ENCODE measurements at regions not wholly inside any gene's neighbourhood (a gene's known extent, or its start where the extent isn't known, plus 50 kb on each side); places are given as distances from the start of the nearest gene placed in this dataset.

DNA sequence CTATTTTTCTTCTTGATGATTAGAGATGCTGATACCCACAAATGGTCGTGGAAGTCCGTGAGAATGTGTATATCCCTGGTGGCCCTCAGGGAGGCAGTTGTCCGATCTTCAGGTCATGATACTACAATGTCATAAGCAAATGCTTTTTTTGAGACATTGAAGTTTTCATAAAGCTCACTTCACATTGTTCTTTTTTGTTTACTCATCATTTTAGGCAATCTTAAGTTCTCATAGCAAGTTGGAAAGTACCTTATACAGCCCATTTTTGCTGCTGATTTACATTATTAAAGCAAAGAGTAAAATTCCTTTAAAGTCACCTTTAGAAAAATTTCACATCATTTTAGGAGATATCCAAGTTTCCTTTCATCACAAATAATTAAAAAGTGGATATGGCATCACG is 90.0 kb upstream of the CCDC196 start:
- no peak overlapping the region for H3K27ac ChIP-seq (ENCODE audit: low read length)
- H3K9me3 ChIP-seq (ENCODE audit: control insufficient read depth in 2 of 2, low read length in 2 of 2): no peaks in the 10 kb centered on the region

DNA sequence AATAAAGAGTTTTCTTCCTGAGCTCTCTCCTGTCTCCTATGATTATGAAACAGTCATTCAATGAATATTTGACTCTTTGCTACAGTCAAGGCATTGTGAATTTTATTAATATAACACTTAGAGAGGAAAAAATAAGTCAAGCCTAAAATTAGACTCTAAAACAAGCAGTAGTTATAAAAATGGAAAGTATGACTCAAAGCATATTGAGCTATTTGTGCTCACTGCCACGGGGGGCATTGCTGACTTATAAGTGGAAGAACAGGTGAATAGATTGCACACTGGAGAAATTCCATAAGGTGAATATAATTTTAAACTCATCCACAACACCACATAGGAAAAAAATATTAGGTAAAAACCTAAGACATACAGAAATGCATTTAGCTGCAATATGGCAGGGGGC is 87.7 kb upstream of the CCDC196 start:
- no peak overlapping the region for H3K9ac ChIP-seq (ENCODE audit: low read length in 2 of 2)
- no peak overlapping the region for H3K4me3 ChIP-seq (ENCODE audit: low read length in 2 of 2)
- no peaks in the 10 kb centered on the region for H3K4me1 ChIP-seq (ENCODE audit: control insufficient read depth, insufficient read depth, low read length)
- no peaks in the 10 kb centered on the region for H3K27me3 ChIP-seq (ENCODE audit: control insufficient read depth in 1 of 2, insufficient read depth in 2 of 2, low read length in 2 of 2)
- no peaks in the 10 kb centered on the region for H3K36me3 ChIP-seq (ENCODE audit: control insufficient read depth in 2 of 2, insufficient read depth in 2 of 2, low read length in 2 of 2)
- no peaks in the 10 kb centered on the region for H3K9me3 ChIP-seq (ENCODE audit: control insufficient read depth in 2 of 2, low read length in 2 of 2)
- no peak overlapping the region for H3K27ac ChIP-seq (ENCODE audit: low read length)

More for the DNA sequence above, 90.0 kb upstream of the CCDC196 start:
- no peak overlapping the region for H3K9ac ChIP-seq (ENCODE audit: low read length in 2 of 2)
- H3K36me3 ChIP-seq (ENCODE audit: control insufficient read depth in 2 of 2, insufficient read depth in 2 of 2, low read length in 2 of 2): no peaks in the 10 kb centered on the region
- no peaks in the 10 kb centered on the region for H3K4me1 ChIP-seq (ENCODE audit: control insufficient read depth, insufficient read depth, low read length)
- no peaks in the 10 kb centered on the region for H3K27me3 ChIP-seq (ENCODE audit: control insufficient read depth in 1 of 2, insufficient read depth in 2 of 2, low read length in 2 of 2)
- H3K4me3 ChIP-seq (ENCODE audit: low read length in 2 of 2): no peak overlapping the region

DNA sequence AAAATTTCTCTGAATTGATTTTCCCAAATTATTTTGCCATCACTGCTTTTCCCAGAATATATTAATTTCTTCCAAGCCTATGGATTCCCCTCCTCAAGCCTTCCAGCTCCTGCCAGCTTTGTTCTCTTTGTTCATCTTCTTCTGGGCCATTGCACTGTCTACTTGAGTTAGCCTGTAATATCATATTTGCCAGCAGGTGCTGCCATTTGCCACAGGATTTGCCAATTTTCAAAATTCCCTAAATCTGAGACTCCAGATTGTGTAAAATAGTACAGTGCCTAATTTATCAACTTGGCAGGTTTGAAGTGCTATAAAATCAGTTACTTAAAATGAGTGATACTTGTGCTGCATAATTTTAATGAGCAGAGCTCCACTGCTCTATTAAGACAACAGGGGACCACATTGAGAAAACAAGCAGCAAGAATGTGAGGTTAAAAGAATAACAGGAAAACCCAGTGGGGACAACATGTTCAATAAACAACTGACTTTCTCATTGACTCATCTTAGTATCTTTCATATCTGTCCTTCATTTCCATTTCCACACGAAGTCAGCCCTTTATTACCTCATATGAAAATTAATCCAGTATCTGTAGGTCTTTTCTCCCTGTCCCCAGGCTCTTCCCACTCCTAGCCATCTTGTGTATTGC is 84.6 kb upstream of the CCDC196 start:
- H3K4me3 ChIP-seq (ENCODE audit: low read length in 2 of 2): no peak overlapping the region
- H3K4me1 ChIP-seq (ENCODE audit: control insufficient read depth, insufficient read depth, low read length): no peaks in the 10 kb centered on the region
- H3K27me3 ChIP-seq (ENCODE audit: control insufficient read depth in 1 of 2, insufficient read depth in 2 of 2, low read length in 2 of 2): no peaks in the 10 kb centered on the region
- no peaks in the 10 kb centered on the region for H3K9me3 ChIP-seq (ENCODE audit: control insufficient read depth in 2 of 2, low read length in 2 of 2)
- no peak overlapping the region for H3K27ac ChIP-seq (ENCODE audit: low read length)
- no peaks in the 10 kb centered on the region for H3K36me3 ChIP-seq (ENCODE audit: control insufficient read depth in 2 of 2, insufficient read depth in 2 of 2, low read length in 2 of 2)
- H3K9ac ChIP-seq (ENCODE audit: low read length in 2 of 2): no peak overlapping the region

DNA sequence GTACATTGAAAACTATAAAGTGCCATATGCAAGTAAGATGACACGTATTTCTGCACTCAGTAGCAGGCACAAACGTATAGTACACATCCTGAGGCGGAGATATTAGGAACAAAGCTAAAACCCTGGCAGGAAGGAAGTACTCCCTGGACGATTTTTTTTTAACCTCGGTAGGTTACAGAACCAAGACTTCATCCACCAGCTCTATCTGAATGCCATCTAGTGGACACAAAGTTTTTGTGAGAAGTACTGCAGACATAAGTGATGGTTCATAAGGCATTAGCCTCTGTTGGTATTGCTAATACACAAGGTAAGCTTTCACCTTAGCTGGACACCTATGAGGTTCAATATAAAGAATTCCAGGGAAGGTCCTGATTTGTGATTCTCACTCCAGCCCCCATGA is 83.0 kb upstream of the CCDC196 start:
- H3K36me3 ChIP-seq (ENCODE audit: control insufficient read depth in 2 of 2, insufficient read depth in 2 of 2, low read length in 2 of 2): no peaks in the 10 kb centered on the region
- no peaks in the 10 kb centered on the region for H3K27me3 ChIP-seq (ENCODE audit: control insufficient read depth in 1 of 2, insufficient read depth in 2 of 2, low read length in 2 of 2)
- H3K9ac ChIP-seq (ENCODE audit: low read length in 2 of 2): no peak overlapping the region
- no peak overlapping the region for H3K4me3 ChIP-seq (ENCODE audit: low read length in 2 of 2)
- H3K4me1 ChIP-seq (ENCODE audit: control insufficient read depth, insufficient read depth, low read length): no peaks in the 10 kb centered on the region
- no peaks in the 10 kb centered on the region for H3K9me3 ChIP-seq (ENCODE audit: control insufficient read depth in 2 of 2, low read length in 2 of 2)
- no peak overlapping the region for H3K27ac ChIP-seq (ENCODE audit: low read length)

DNA sequence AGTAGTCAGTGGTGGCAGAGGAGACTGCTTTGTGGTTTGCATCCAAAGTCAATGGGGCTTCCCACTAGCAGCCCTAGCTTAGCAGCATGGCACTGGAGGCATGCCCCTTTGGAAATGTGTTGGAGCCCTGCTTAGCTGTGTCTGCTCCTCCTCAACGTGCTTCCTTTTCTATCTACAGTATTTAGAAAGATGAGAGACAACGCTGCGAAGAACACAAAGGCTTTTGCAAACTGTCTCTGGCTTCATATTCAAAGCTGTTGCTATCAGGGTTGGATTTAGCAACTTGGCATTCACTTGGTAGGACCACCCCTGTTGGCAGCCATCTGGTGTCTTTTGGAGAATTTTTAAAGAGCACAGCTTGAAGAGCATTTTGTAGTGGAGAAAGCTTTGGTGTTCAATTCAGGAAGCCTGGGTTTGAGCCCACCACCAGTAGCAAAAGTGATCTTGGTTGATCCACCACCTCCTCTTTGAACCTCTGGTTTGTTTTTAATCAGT is 82.1 kb upstream of the CCDC196 start:
- H3K27me3 ChIP-seq (ENCODE audit: control insufficient read depth in 1 of 2, insufficient read depth in 2 of 2, low read length in 2 of 2): no peaks in the 10 kb centered on the region
- H3K9me3 ChIP-seq (ENCODE audit: control insufficient read depth in 2 of 2, low read length in 2 of 2): no peaks in the 10 kb centered on the region
- H3K9ac ChIP-seq (ENCODE audit: low read length in 2 of 2): no peak overlapping the region
- no peaks in the 10 kb centered on the region for H3K36me3 ChIP-seq (ENCODE audit: control insufficient read depth in 2 of 2, insufficient read depth in 2 of 2, low read length in 2 of 2)
- H3K27ac ChIP-seq (ENCODE audit: low read length): no peak overlapping the region
- H3K4me3 ChIP-seq (ENCODE audit: low read length in 2 of 2): no peak overlapping the region
- H3K4me1 ChIP-seq (ENCODE audit: control insufficient read depth, insufficient read depth, low read length): no peaks in the 10 kb centered on the region

DNA sequence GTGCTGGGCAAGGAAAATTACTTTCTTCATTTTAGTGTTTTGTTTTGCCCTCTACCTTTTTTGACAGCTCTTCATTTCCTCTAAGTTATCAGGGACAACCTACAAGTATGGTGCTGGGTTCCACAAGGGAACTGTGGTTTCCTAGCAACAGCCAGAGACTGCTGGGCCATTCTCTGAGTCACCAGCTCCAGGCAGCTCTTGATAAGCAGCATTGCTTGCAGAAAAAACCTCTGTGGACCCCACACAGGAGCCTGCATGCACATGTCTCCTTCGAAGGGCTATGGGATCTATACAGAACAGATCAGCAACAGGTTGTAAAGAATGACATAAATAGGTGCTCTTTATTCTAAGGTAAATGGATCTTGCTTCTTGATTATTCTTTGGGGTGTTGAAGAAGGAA is 81.0 kb upstream of the CCDC196 start:
- Histone ChIP-seq H3K4me1 (ENCODE audit: control insufficient read depth, insufficient read depth, low read length) (no peaks in the 10 kb centered on the region), H3K9ac (ENCODE audit: low read length in 2 of 2) (no peak overlapping the region), H3K36me3 (ENCODE audit: control insufficient read depth in 2 of 2, insufficient read depth in 2 of 2, low read length in 2 of 2) (no peaks in the 10 kb centered on the region), H3K4me3 (ENCODE audit: low read length in 2 of 2) (no peak overlapping the region), H3K27me3 (ENCODE audit: control insufficient read depth in 1 of 2, insufficient read depth in 2 of 2, low read length in 2 of 2) (no peaks in the 10 kb centered on the region), H3K27ac (ENCODE audit: low read length) (no peak overlapping the region), H3K9me3 (ENCODE audit: control insufficient read depth in 2 of 2, low read length in 2 of 2) (no peaks in the 10 kb centered on the region)

DNA sequence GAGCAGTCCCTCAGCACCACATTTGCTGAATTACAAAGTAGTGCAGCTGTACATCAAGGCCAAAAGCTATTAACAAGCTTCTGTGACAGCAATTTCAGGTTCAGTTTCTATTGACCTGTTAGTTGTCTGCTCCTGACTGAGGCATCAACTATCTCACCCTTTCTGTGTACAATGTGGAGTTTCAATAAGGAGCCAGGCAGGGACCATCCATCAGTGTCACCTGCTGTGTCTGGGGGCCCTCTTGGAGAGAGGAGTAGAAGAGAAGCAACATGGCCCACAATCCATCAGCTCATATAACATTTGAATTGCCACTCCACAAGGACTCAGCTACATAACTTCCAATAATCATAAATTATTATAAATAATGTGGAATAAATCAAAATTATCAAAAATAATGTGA is 72.3 kb upstream of the CCDC196 start:
- Histone ChIP-seq H3K9me3 (ENCODE audit: control insufficient read depth in 2 of 2, low read length in 2 of 2) (no peaks in the 10 kb centered on the region), H3K9ac (ENCODE audit: low read length in 2 of 2) (no peak overlapping the region), H3K27me3 (ENCODE audit: control insufficient read depth in 1 of 2, insufficient read depth in 2 of 2, low read length in 2 of 2) (no peaks in the 10 kb centered on the region), H3K4me3 (ENCODE audit: low read length in 2 of 2) (no peak overlapping the region), H3K27ac (ENCODE audit: low read length) (no peak overlapping the region), H3K4me1 (ENCODE audit: control insufficient read depth, insufficient read depth, low read length) (no peaks in the 10 kb centered on the region), H3K36me3 (ENCODE audit: control insufficient read depth in 2 of 2, insufficient read depth in 2 of 2, low read length in 2 of 2) (no peaks in the 10 kb centered on the region)

DNA sequence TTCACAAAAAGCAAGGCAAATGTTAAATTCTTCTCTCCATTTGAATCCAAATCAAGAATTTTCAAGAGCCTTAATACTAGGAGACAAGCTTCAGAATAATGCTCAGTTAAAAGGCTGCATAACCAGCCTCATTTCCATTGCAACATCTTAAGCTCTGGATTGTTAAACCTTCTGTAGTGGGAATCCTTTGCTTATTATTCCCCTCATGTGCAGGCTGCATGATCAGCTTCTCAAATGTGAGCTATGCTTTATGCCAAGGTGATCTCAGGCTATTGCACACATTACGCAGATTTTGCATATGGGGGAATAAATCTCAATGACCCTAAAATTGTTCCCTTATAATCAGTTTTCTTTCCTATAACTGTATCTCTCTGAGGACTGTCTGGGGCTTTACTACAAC is 71.7 kb upstream of the CCDC196 start:
- Histone ChIP-seq H3K9me3 (ENCODE audit: control insufficient read depth in 2 of 2, low read length in 2 of 2) (no peaks in the 10 kb centered on the region), H3K4me3 (ENCODE audit: low read length in 2 of 2) (no peak overlapping the region), H3K36me3 (ENCODE audit: control insufficient read depth in 2 of 2, insufficient read depth in 2 of 2, low read length in 2 of 2) (no peaks in the 10 kb centered on the region), H3K4me1 (ENCODE audit: control insufficient read depth, insufficient read depth, low read length) (no peaks in the 10 kb centered on the region), H3K27me3 (ENCODE audit: control insufficient read depth in 1 of 2, insufficient read depth in 2 of 2, low read length in 2 of 2) (no peaks in the 10 kb centered on the region), H3K27ac (ENCODE audit: low read length) (no peak overlapping the region), H3K9ac (ENCODE audit: low read length in 2 of 2) (no peak overlapping the region)

DNA sequence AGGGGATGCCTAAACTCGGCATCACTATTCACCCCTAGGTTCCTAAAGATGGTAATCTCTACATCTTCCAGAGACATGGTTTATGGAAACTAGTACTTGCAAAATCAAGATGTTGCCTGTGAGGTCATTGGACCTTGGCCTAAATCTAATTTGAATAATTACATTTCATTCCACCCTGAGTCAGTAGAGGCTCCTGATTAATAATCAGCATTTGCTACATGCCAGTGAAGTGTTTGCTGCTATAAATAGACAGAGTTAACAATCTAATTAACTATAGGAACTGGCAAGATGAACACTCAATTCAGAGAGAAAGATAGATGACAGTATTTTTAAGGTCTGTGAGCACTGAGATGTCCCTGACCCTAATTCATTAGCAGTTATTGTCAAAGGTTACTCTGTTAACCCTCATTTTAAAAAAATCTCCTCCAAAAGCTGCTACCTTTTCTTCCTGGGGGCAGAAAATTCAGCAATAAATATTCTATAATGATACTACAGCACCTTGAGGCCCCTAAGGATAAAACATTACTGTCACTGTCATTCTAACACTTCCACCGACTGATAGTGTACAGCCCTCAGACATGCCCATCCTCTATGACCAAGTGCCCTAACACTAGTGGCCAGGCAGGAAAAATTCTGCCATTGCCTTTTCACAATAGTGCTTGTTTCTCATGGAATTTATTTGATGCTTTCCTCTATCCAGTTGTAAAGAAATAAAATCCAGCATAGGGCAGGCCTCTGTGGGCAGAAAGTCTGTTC is 65.7 kb upstream of the CCDC196 start:
- no peaks in the 10 kb centered on the region for H3K36me3 ChIP-seq (ENCODE audit: control insufficient read depth in 2 of 2, insufficient read depth in 2 of 2, low read length in 2 of 2)

DNA sequence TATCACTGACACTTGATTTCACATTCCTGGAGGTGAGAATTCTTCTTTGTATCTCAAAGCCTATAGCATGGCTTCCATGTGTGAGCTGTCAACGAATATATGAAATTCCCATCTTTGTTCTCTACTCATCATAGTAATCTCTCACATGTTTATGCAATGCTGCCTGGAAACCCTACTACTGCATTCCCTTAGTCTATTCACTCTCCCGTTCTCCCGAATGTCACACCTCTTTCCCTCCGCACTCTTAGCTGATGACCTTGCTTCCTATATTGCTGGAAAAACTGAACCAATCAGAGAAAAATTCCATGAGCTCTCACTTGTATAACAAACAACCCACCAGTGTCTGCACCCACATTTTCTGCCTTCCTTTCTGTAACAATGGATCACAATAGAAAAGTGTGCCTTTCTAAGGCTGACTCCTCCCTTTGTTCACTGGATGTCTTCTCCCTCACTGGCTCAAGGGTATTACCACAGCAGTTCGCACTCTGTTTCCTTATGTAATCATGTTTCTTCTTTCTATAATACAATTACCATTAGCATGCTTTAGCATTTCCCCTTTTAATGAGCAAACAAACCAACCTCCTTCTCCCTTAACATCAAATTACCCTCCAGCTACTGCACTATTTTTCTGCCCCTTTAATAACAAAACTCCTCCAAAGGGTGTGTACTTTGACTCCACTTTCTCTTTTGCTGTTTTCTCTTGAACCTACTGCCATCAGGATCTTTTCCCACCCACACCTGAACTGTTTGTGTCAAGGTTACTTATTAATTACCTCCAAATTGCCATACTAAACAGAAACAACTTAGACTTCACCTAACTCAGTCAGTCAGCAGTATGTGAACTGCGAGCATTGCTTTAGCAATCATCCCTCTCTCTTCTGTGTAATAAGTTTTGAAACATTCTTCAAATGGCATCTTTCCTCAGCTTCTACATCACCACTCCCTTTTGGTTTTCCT is 63.9 kb upstream of the CCDC196 start:
- Histone ChIP-seq H3K4me3 (ENCODE audit: low read length in 2 of 2) (no peak overlapping the region), H3K9me3 (ENCODE audit: control insufficient read depth in 2 of 2, low read length in 2 of 2) (no peaks in the 10 kb centered on the region), H3K27ac (ENCODE audit: low read length) (no peak overlapping the region), H3K9ac (ENCODE audit: low read length in 2 of 2) (no peak overlapping the region), H3K4me1 (ENCODE audit: control insufficient read depth, insufficient read depth, low read length) (no peaks in the 10 kb centered on the region), H3K27me3 (ENCODE audit: control insufficient read depth in 1 of 2, insufficient read depth in 2 of 2, low read length in 2 of 2) (no peaks in the 10 kb centered on the region), H3K36me3 (ENCODE audit: control insufficient read depth in 2 of 2, insufficient read depth in 2 of 2, low read length in 2 of 2) (no peaks in the 10 kb centered on the region)

More for the DNA sequence above, 65.7 kb upstream of the CCDC196 start:
- Histone ChIP-seq H3K27me3 (ENCODE audit: control insufficient read depth in 1 of 2, insufficient read depth in 2 of 2, low read length in 2 of 2) (no peaks in the 10 kb centered on the region), H3K9ac (ENCODE audit: low read length in 2 of 2) (no peak overlapping the region), H3K4me1 (ENCODE audit: control insufficient read depth, insufficient read depth, low read length) (no peaks in the 10 kb centered on the region), H3K27ac (ENCODE audit: low read length) (no peak overlapping the region), H3K4me3 (ENCODE audit: low read length in 2 of 2) (no peak overlapping the region), H3K9me3 (ENCODE audit: control insufficient read depth in 2 of 2, low read length in 2 of 2) (no peaks in the 10 kb centered on the region)
